ENCODE measurements at regions not wholly inside any gene's neighbourhood (a gene's known extent, or its start where the extent isn't known, plus 50 kb on each side); places are given as distances from the start of the nearest gene placed in this dataset.

- TF ChIP-seq CHD1 (IDR thresholded peaks at IDR 0.05; ENCODE audit: low read depth, low read length) (no peak), SP4 (IDR thresholded peaks at IDR 0.05; ENCODE audit: low read length) (no peak), EGR1 (IDR thresholded peaks at IDR 0.05; ENCODE audit: borderline replicate concordance, low read depth, low read length) (no peak), PHF8 (conservative IDR thresholded peaks at IDR 0.05; ENCODE audit: low read depth, low read length) (no peak), NANOG (IDR thresholded peaks at IDR 0.05; ENCODE audit: insufficient read depth, low read depth, low read length, poor library complexity, severe bottlenecking) (no peak), POU5F1 (IDR thresholded peaks at IDR 0.05; ENCODE audit: low read depth, low read length) (no peak), BACH1 (IDR thresholded peaks at IDR 0.05; ENCODE audit: low read length) (no peak)
These were observed 98.4 kb upstream of the LYPLAL1 start (continued) for GRCh38 chr1:219075121-219075879.
